ENCODE measurements at regions not wholly inside any gene's neighbourhood (a gene's known extent, or its start where the extent isn't known, plus 50 kb on each side); places are given as distances from the start of the nearest gene placed in this dataset.
"Not testable (repeated sequence)": the region's sequence is repeated elsewhere in the genome, so short reads cannot be mapped to it uniquely, and the experiment has no call there.

DNA sequence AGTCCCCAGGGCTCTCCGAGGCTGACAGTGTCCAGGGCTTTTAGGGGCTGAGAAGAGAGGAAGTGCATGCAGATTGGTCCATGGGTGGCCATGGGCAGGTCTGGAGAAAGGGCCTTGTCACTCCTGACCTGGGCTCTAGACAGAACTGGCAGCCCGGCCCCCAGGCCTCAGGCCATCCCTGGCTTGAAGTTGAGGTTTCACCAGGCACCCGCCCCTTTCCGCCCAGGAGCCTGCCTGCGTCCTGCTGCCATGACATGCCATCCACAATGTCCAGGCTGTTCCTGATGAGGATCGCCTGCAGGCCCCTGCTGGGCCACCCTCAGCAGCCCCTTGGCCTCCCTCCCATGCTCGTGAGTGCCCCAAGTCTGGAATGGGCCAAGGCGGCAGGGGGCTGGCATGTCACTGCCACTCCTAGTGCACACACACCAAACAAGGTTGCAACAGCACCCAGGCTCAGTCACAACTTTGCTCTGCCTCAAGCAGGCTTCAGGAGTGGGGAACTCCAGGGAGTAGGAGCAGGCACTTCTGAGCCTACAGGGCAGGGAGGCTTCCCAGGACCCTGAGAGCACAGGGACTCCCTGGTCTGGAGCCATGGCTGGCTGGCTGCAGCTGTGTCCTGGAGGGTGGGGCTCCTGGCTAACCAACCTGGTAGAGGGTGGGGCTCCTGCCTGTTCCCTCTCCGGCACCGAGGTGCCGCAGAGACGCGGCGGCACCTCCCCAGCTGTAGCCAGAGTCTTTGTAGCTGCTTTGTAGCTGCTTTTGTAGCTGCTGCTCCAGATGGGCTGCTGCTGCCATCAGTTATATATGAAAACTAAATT, 1457.1 kb upstream of the GBE1 start:
- 68 to 81% methylated on average over 13 to 14 of the region's 14 CpGs for WGBS, 2 donors
- no peaks in the 10 kb centered on the region for H3K36me3 ChIP-seq (ENCODE audit: low read depth, missing control alignments)
- H3K27ac ChIP-seq = no peak overlapping the region
- no peaks in the 10 kb centered on the region for H3K4me1 ChIP-seq
- peak overlapping the region; percentile 47 to 52 for H3K4me3 ChIP-seq
- H3K27me3 ChIP-seq = no peaks in the 10 kb centered on the region
- DNase-seq = peak; percentile 15
- H3K9me3 ChIP-seq = no peaks in the 10 kb centered on the region
- intact Hi-C loops (cut with DNase I; ENCODE audit: low total_unique reads) = no loop called here
- no peak for TF ChIP-seq POLR2A (IDR thresholded peaks at IDR 0.05)
- TF ChIP-seq, protein P1, sequence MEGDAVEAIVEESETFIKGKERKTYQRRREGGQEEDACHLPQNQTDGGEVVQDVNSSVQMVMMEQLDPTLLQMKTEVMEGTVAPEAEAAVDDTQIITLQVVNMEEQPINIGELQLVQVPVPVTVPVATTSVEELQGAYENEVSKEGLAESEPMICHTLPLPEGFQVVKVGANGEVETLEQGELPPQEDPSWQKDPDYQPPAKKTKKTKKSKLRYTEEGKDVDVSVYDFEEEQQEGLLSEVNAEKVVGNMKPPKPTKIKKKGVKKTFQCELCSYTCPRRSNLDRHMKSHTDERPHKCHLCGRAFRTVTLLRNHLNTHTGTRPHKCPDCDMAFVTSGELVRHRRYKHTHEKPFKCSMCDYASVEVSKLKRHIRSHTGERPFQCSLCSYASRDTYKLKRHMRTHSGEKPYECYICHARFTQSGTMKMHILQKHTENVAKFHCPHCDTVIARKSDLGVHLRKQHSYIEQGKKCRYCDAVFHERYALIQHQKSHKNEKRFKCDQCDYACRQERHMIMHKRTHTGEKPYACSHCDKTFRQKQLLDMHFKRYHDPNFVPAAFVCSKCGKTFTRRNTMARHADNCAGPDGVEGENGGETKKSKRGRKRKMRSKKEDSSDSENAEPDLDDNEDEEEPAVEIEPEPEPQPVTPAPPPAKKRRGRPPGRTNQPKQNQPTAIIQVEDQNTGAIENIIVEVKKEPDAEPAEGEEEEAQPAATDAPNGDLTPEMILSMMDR (IDR thresholded peaks at IDR 0.05) = no peak

DNA sequence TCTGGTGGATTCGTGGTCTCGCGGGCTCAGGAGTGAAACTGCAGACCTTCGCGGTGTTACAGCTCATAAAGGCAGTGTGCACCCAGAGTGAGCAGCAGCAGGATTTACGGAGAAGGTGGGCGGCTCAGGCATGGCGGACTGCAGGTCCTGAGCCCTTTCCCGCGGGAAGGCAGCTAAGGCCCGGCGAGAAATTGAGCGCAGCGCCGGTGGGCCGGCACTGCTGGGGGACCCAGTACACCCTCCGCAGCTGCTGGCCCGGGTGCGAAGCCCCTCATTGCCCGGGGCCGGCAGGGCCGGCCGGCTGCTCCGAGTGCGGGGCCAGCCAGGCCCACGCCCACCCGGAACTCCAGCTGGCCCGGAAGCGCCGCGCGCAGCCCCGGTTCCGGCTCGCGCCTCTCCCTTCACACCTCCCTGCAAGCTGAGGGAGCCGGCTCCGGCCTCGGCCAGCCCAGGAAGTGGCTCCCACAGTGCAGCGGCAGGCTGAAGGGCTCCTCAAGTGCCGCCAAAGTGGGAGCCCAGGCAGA, 1456.2 kb upstream of the GBE1 start:
- H3K36me3 ChIP-seq (ENCODE audit: low read depth, missing control alignments); H3K27ac ChIP-seq: not testable (repeated sequence)

DNA sequence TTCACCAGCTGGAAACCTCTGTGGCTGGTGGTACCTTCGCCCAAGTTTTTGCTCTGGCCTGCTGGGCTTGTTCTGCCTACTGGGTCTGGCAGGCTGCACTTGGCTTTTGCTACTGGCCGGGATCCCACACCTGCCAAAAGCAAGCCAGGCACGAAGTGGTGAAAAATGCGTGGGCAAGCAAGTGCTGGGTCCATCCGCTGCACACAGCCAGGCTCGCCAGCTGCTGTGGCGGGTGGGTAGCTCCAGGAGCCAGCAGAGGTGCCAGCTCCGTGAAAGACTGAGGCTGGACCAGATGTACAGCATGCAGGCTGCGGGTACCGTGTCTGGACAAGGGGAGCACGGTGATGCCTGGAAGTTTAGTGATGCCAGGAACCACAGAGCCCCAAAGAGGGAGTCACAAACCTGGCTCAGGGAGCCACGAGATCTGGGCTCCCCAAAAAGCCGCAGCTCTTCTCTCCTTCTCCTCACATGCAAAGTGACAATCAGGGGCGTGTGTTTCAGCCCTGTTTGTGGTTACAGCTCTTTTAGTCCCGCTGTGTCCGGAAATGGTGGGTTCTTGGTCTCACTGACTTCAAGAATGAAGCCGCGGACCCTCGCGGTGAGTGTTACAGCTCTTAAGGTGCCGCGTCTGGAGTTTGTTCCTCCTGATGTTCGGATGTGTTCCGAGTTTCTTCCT, 1455.6 kb upstream of the GBE1 start:
- H3K27me3 ChIP-seq = no peaks in the 10 kb centered on the region
- intact Hi-C loops (cut with DNase I; ENCODE audit: low total_unique reads) = no loop called here
- H3K4me1 ChIP-seq = no peaks in the 10 kb centered on the region
- no peaks in the 10 kb centered on the region for H3K36me3 ChIP-seq (ENCODE audit: low read depth, missing control alignments)
- WGBS, 2 donors = 65 to 80% methylated on average over 23 to 24 of the region's 24 CpGs
- TF ChIP-seq, protein P1 (IDR thresholded peaks at IDR 0.05) = no peak
- no peak for TF ChIP-seq POLR2A (IDR thresholded peaks at IDR 0.05)
- H3K27ac ChIP-seq = no peak overlapping the region
- H3K9me3 ChIP-seq = no peaks in the 10 kb centered on the region
- H3K4me3 ChIP-seq = peak overlapping the region; percentile 47 to 52
- peak; percentile 16 for DNase-seq

More for the DNA sequence above, 1456.2 kb upstream of the GBE1 start:
- H3K27me3 ChIP-seq; H3K9me3 ChIP-seq; intact Hi-C loops (cut with DNase I; ENCODE audit: low total_unique reads); H3K4me1 ChIP-seq: not testable (repeated sequence)
- 66 to 82% methylated on average over 21 to 38 of the region's 41 CpGs for WGBS, 2 donors
- peak overlapping the region; percentile 47 to 52 for H3K4me3 ChIP-seq
- peak; percentile 51 for DNase-seq

DNA sequence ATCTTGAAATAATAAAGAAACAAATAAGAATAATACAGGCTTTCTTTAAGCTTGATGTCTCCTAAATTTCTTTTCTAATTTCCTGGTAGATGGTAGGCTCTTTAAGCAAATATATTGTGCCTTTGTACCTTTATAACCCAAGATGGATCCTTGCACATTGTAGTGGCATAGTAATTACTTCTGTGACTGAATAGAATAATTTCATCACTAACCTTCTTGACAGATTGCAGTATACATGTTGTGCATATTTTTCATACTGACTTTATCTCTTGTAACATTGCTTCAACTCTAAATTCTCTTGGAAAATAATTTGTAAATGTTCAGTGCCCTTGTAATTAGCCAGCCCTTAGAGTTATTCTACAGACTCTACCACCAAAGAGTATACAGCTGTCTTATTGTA, 1433.8 kb upstream of the GBE1 start:
- H3K27me3 ChIP-seq = no peaks in the 10 kb centered on the region
- intact Hi-C loops (cut with DNase I; ENCODE audit: low total_unique reads) = no loop called here

DNA sequence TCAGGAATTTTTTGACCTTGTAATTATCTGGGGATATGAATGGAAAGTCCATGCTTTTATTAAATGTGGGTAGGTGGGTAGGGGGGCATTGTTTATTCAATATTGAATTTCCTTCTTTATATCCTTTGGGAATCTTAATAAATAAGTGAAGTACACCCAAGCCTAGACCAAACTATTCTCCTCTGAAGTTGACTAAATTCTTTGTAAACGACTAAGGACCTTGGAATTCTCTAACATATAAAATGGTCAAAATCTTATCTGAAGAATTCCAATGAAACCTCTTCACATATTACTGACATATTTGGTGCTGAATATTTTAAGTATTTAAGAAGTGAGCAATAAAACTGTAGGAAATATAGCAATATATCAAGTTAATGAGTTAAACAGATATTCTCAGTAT, 1432.1 kb upstream of the GBE1 start:
- Histone ChIP-seq H3K9me3 (no peaks in the 10 kb centered on the region), H3K4me3 (no peak overlapping the region), H3K36me3 (ENCODE audit: low read depth, missing control alignments) (no peaks in the 10 kb centered on the region), H3K4me1 (no peaks in the 10 kb centered on the region), H3K27me3 (no peaks in the 10 kb centered on the region), H3K27ac (no peak overlapping the region)
- intact Hi-C loops (cut with DNase I; ENCODE audit: low total_unique reads) = no loop called here
- no peak for DNase-seq
- 26 to 29% methylated on average over 1 of the region's 1 CpG for WGBS, 2 donors
- TF ChIP-seq, protein P1 (IDR thresholded peaks at IDR 0.05) = no peak
- TF ChIP-seq POLR2A (IDR thresholded peaks at IDR 0.05) = no peak

More for the DNA sequence above, 1433.8 kb upstream of the GBE1 start:
- Histone ChIP-seq H3K4me3 (no peak overlapping the region), H3K4me1 (no peaks in the 10 kb centered on the region), H3K36me3 (ENCODE audit: low read depth, missing control alignments) (no peaks in the 10 kb centered on the region), H3K9me3 (no peaks in the 10 kb centered on the region), H3K27ac (no peak overlapping the region)
- no peak for DNase-seq
- no peak for TF ChIP-seq POLR2A (IDR thresholded peaks at IDR 0.05)
- TF ChIP-seq, protein P1 (IDR thresholded peaks at IDR 0.05) = no peak

Data from testis (tissue), 2 donors.